HG03520 (cell line): ENCODE measurements at regions not wholly inside any gene's neighbourhood (a gene's known extent, or its start where the extent isn't known, plus 50 kb on each side); places are given as distances from the start of the nearest gene placed in this dataset.

Source experiments
- ATAC-seq: cut with Tn5 transposase; IDR thresholded peaks from one replicate; pipeline ENCODE4 v1.9.1; 2021; ENCODE audit warnings: mild to moderate bottlenecking, moderate library complexity; ENCODE audit not compliant: unreplicated experiment

- no peak for ATAC-seq
Observed at GRCh38 chr10:27451054-27451453, 53.0 kb upstream of the RAB18 start.

GRCh38 chr10:27450225-27450624 lies 53.9 kb upstream of the RAB18 start:
- no peak for ATAC-seq

GRCh38 chr10:27449571-27449970 lies 54.5 kb upstream of the RAB18 start:
- ATAC-seq, result no peak

- ATAC-seq, result no peak
Observed at GRCh38 chr10:27448921-27449320, 55.2 kb upstream of the RAB18 start.

GRCh38 chr10:27447540-27447939 lies 56.6 kb upstream of the RAB18 start:
- ATAC-seq, result no peak

GRCh38 chr10:27446091-27446918 lies 57.8 kb upstream of the RAB18 start:
- no peak for ATAC-seq

- no peak for ATAC-seq
Observed at GRCh38 chr10:27445070-27445469, 59.0 kb upstream of the RAB18 start.

GRCh38 chr10:27440478-27440877 lies 63.6 kb upstream of the RAB18 start:
- no peak for ATAC-seq

- no peak for ATAC-seq
Observed at GRCh38 chr10:27440021-27440420, 64.1 kb upstream of the RAB18 start.

- ATAC-seq, result no peak
Observed at GRCh38 chr10:27439101-27439500, 65.0 kb upstream of the RAB18 start.

- no peak for ATAC-seq
Observed at GRCh38 chr10:27437775-27438174, 66.3 kb upstream of the RAB18 start.

- no peak for ATAC-seq
Observed at GRCh38 chr10:27436710-27437109, 67.4 kb upstream of the RAB18 start.

- ATAC-seq, result no peak
Observed at GRCh38 chr10:27433976-27434375, 70.1 kb upstream of the RAB18 start.

- no peak for ATAC-seq
Observed at GRCh38 chr10:27426948-27427467, 77.1 kb upstream of the RAB18 start.

- ATAC-seq, result no peak
Observed at GRCh38 chr10:27413831-27414348, 90.2 kb upstream of the RAB18 start.

- no peak for ATAC-seq
Observed at GRCh38 chr10:27413387-27413786, 90.7 kb upstream of the RAB18 start.

- no peak for ATAC-seq
Observed at GRCh38 chr10:27410153-27410552, 94.0 kb upstream of the RAB18 start.

- no peak for ATAC-seq
Observed at GRCh38 chr10:27407271-27407670, 96.8 kb upstream of the RAB18 start.

GRCh38 chr10:27399871-27400270 lies 104.2 kb upstream of the RAB18 start:
- ATAC-seq, result no peak

- ATAC-seq, result no peak
Observed at GRCh38 chr10:27393961-27394360, 110.1 kb upstream of the RAB18 start.

- ATAC-seq, result no peak
Observed at GRCh38 chr10:27392606-27393005, 111.5 kb upstream of the RAB18 start.

- ATAC-seq, result no peak
Observed at GRCh38 chr10:27391916-27392315, 112.2 kb upstream of the RAB18 start.
